Stimulated activated CD4-positive, alpha-beta T cell treated with anti-CD3 and anti-CD28 coated beads, Interleukin-12 subunit alpha, Interleukin-12 subunit beta, amount 100 ng/mL, for 48 hours (primary cell): ENCODE measurements at regions not wholly inside any gene's neighbourhood (a gene's known extent, or its start where the extent isn't known, plus 50 kb on each side); places are given as distances from the start of the nearest gene placed in this dataset.
"Not testable (repeated sequence)": the region's sequence is repeated elsewhere in the genome, so short reads cannot be mapped to it uniquely, and the experiment has no call there.

Experiments
- DNase-seq, 3 donors: peaks; one replicate each; pipeline ENCODE4 v3.0.0-alpha.2; 2020; ENCODE audit warnings: low read depth in 2 of 3, low spot score in 1 of 3

- no peak for DNase-seq
Observed at GRCh38 chr9:115525111-115526058, 407.4 kb upstream of the TNC start.

- DNase-seq, result no peak
Observed at GRCh38 chr9:115531410-115532125, 413.6 kb upstream of the TNC start.

GRCh38 chr9:115533511-115533910, 415.6 kb upstream of the TNC start:
- no peak for DNase-seq

GRCh38 chr9:115540091-115540490, 422.1 kb upstream of the TNC start:
- no peak for DNase-seq

GRCh38 chr9:115543511-115543910, 425.6 kb upstream of the TNC start:
- DNase-seq, result no peak

- no peak for DNase-seq
Observed at GRCh38 chr9:115548609-115549260, 430.8 kb upstream of the TNC start.

GRCh38 chr9:115551396-115551795, 433.4 kb upstream of the TNC start:
- no peak for DNase-seq

GRCh38 chr9:115553060-115553773, 435.3 kb upstream of the TNC start:
- DNase-seq, result no peak

- DNase-seq, result no peak
Observed at GRCh38 chr9:115556432-115556831, 438.5 kb upstream of the TNC start.

- DNase-seq, result no peak
Observed at GRCh38 chr9:115575147-115575546, 457.2 kb upstream of the TNC start.

- DNase-seq, result not testable (repeated sequence)
Observed at GRCh38 chr9:115585458-115585857, 467.5 kb upstream of the TNC start.

GRCh38 chr9:115587310-115587709, 469.4 kb upstream of the TNC start:
- DNase-seq, result no peak

- DNase-seq, result no peak
Observed at GRCh38 chr9:115590011-115590410, 472.1 kb upstream of the TNC start.

- DNase-seq, result no peak
Observed at GRCh38 chr9:115591584-115591984, 473.6 kb upstream of the TNC start.

GRCh38 chr9:115593587-115594091, 475.7 kb upstream of the TNC start:
- DNase-seq, result no peak

- no peak for DNase-seq
Observed at GRCh38 chr9:115594557-115594956, 476.6 kb upstream of the TNC start.

- DNase-seq, result no peak
Observed at GRCh38 chr9:115596021-115596745, 478.2 kb upstream of the TNC start.

GRCh38 chr9:115596746-115597080, 478.8 kb upstream of the TNC start:
- DNase-seq, result no peak

GRCh38 chr9:115597330-115597895, 479.5 kb upstream of the TNC start:
- no peak for DNase-seq

GRCh38 chr9:115598751-115599150, 480.8 kb upstream of the TNC start:
- no peak for DNase-seq
